ENCODE measurements at regions not wholly inside any gene's neighbourhood (a gene's known extent, or its start where the extent isn't known, plus 50 kb on each side); places are given as distances from the start of the nearest gene placed in this dataset.

DNA sequence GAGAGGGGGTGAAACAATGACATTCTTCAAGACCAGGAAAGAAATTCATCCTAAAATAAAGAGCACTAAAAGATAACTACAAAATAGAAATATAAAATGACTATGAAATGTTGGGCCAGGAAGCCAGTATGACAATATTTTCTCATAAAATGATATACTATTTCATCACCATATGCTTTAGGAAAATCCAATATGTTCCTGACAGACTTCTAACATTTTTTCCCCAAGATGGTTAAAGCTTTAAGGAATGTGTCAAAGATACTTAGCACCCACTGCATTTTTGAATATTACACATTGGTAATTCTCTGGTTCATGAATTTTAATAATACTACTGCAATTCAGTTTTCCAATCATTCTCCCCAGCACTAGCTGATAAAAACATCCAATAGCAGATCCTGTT is 87.7 kb upstream of the PLEKHG7 start:
- TF ChIP-seq, protein P1, sequence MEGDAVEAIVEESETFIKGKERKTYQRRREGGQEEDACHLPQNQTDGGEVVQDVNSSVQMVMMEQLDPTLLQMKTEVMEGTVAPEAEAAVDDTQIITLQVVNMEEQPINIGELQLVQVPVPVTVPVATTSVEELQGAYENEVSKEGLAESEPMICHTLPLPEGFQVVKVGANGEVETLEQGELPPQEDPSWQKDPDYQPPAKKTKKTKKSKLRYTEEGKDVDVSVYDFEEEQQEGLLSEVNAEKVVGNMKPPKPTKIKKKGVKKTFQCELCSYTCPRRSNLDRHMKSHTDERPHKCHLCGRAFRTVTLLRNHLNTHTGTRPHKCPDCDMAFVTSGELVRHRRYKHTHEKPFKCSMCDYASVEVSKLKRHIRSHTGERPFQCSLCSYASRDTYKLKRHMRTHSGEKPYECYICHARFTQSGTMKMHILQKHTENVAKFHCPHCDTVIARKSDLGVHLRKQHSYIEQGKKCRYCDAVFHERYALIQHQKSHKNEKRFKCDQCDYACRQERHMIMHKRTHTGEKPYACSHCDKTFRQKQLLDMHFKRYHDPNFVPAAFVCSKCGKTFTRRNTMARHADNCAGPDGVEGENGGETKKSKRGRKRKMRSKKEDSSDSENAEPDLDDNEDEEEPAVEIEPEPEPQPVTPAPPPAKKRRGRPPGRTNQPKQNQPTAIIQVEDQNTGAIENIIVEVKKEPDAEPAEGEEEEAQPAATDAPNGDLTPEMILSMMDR (IDR thresholded peaks at IDR 0.05; ENCODE audit: extremely low read depth, low read depth, low read length), result no peak
- DNase-seq (ENCODE audit: insufficient read length, low spot score, missing footprints), result no peak
- H3K4me3 ChIP-seq (ENCODE audit: insufficient read depth, low read length), result peak overlapping the region; percentile 36
- peak overlapping the region; percentile 66 for H3K4me2 ChIP-seq (ENCODE audit: insufficient read depth, low read length)
- peak overlapping the region; percentile 58 for H2AFZ ChIP-seq (ENCODE audit: low read length)
- peak overlapping the region; percentile 86 for H3K27ac ChIP-seq (ENCODE audit: low read depth, low read length)
- peaks cover 48% of the 10 kb centered on the region for H3K4me1 ChIP-seq (ENCODE audit: insufficient read depth, low read length)
- no peaks in the 10 kb centered on the region for H4K20me1 ChIP-seq (ENCODE audit: insufficient read depth, low read length)
- H3K27me3 ChIP-seq (ENCODE audit: insufficient read depth, low read length), result no peaks in the 10 kb centered on the region
- H3K79me2 ChIP-seq (ENCODE audit: insufficient read depth, low read length), result no peaks in the 10 kb centered on the region
- H3K36me3 ChIP-seq (ENCODE audit: insufficient read depth, low read length), result no peaks in the 10 kb centered on the region
- no peaks in the 10 kb centered on the region for H3K9me3 ChIP-seq (ENCODE audit: low read depth, low read length)

DNA sequence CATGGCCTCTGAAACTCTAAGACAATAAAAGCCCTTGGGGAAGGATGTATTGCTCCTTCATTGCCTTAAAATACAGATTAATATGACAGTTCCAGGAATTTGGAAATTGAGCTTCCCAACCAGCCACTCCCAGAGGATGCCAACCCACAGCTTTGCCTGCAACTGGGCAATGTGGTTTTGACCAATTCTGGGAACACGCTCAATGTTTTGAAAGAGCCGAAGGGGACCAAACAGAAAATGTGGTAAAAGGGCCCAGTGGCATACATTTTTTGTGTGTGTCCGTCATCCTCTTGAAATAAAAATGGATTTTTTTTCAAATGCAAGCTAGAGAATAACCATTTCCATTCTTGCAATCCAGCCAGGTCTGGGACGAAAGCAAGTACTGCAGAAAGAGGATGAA is 88.3 kb upstream of the PLEKHG7 start:
- H2AFZ ChIP-seq (ENCODE audit: low read length), result peak overlapping the region; percentile 58
- DNase-seq (ENCODE audit: insufficient read length, low spot score, missing footprints), result no peak
- TF ChIP-seq, protein P1 (IDR thresholded peaks at IDR 0.05; ENCODE audit: extremely low read depth, low read depth, low read length), result no peak
- no peaks in the 10 kb centered on the region for H3K79me2 ChIP-seq (ENCODE audit: insufficient read depth, low read length)
- peak overlapping the region; percentile 36 for H3K4me3 ChIP-seq (ENCODE audit: insufficient read depth, low read length)
- H3K4me2 ChIP-seq (ENCODE audit: insufficient read depth, low read length), result peak overlapping the region; percentile 66
- H3K9me3 ChIP-seq (ENCODE audit: low read depth, low read length), result no peaks in the 10 kb centered on the region
- peak overlapping the region; percentile 86 for H3K27ac ChIP-seq (ENCODE audit: low read depth, low read length)
- no peaks in the 10 kb centered on the region for H3K36me3 ChIP-seq (ENCODE audit: insufficient read depth, low read length)
- peaks cover 42% of the 10 kb centered on the region for H3K4me1 ChIP-seq (ENCODE audit: insufficient read depth, low read length)
- no peaks in the 10 kb centered on the region for H3K27me3 ChIP-seq (ENCODE audit: insufficient read depth, low read length)
- no peaks in the 10 kb centered on the region for H4K20me1 ChIP-seq (ENCODE audit: insufficient read depth, low read length)

DNA sequence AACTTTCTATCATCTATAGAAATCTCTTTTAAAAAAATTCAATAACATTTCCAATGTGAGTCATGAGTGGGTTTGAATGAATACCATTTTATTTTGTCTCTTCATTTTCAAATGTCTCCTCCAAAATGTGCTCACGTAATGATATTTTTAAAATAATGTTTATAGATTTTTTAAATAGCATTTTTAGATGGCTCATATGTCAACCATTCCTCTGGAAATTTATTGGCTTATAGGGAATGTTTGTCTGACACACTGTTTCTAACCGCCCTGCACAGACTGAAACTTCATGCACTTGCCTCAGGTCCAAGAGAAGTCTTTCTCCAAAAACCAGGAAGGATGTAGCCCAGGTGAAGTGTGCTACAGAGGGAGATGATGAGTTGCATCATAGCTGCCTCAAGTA is 88.8 kb upstream of the PLEKHG7 start:
- Histone ChIP-seq H2AFZ (ENCODE audit: low read length) (no peak overlapping the region), H3K9me3 (ENCODE audit: low read depth, low read length) (no peaks in the 10 kb centered on the region), H3K4me3 (ENCODE audit: insufficient read depth, low read length) (peak overlapping the region; percentile 36), H3K36me3 (ENCODE audit: insufficient read depth, low read length) (no peaks in the 10 kb centered on the region), H3K27me3 (ENCODE audit: insufficient read depth, low read length) (no peaks in the 10 kb centered on the region), H3K79me2 (ENCODE audit: insufficient read depth, low read length) (no peaks in the 10 kb centered on the region), H3K27ac (ENCODE audit: low read depth, low read length) (peak overlapping the region; percentile 86), H3K4me1 (ENCODE audit: insufficient read depth, low read length) (peaks cover 42% of the 10 kb centered on the region), H4K20me1 (ENCODE audit: insufficient read depth, low read length) (no peaks in the 10 kb centered on the region), H3K4me2 (ENCODE audit: insufficient read depth, low read length) (peak overlapping the region; percentile 66)
- DNase-seq (ENCODE audit: insufficient read length, low spot score, missing footprints), result no peak
- TF ChIP-seq, protein P1 (IDR thresholded peaks at IDR 0.05; ENCODE audit: extremely low read depth, low read depth, low read length), result no peak

DNA sequence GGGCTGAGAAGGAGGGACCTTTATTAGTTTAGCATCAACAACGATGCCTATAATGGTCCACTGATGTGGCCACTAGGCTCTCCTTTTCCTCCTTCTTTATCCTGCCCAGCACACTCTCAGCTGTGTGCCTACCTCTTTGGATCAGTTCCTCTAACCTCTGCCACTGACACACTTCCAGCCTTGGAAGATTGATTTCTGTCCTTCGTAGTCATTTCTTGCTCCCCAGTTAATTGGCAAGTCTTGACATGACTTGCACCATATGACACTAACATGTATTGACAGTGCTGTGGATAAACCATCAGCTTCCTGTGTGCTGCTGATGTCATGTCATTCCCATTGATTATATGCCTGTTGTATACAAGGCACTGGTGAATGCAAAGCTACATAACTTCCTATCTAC is 90.2 kb upstream of the PLEKHG7 start:
- Histone ChIP-seq H3K4me1 (ENCODE audit: insufficient read depth, low read length) (peaks cover 55% of the 10 kb centered on the region), H3K4me2 (ENCODE audit: insufficient read depth, low read length) (no peak overlapping the region), H3K9me3 (ENCODE audit: low read depth, low read length) (no peaks in the 10 kb centered on the region), H3K27ac (ENCODE audit: low read depth, low read length) (peak overlapping the region; percentile 86), H3K27me3 (ENCODE audit: insufficient read depth, low read length) (no peaks in the 10 kb centered on the region), H3K79me2 (ENCODE audit: insufficient read depth, low read length) (no peaks in the 10 kb centered on the region), H2AFZ (ENCODE audit: low read length) (no peak overlapping the region), H3K4me3 (ENCODE audit: insufficient read depth, low read length) (no peak overlapping the region), H4K20me1 (ENCODE audit: insufficient read depth, low read length) (no peaks in the 10 kb centered on the region), H3K36me3 (ENCODE audit: insufficient read depth, low read length) (no peaks in the 10 kb centered on the region)
- TF ChIP-seq, protein P1 (IDR thresholded peaks at IDR 0.05; ENCODE audit: extremely low read depth, low read depth, low read length), result no peak
- DNase-seq (ENCODE audit: insufficient read length, low spot score, missing footprints), result no peak

Data from osteoblast (primary cell).